PC-3 (cell line): ENCODE measurements at regions not wholly inside any gene's neighbourhood (a gene's known extent, or its start where the extent isn't known, plus 50 kb on each side); places are given as distances from the start of the nearest gene placed in this dataset.

Source experiments
- ATAC-seq: fragments of 200-7000 bp; cut with Tn5 transposase; 2 replicates; pipeline ENCODE4 v1.9.1; 2020; ENCODE audit warnings: mild to moderate bottlenecking, moderate library complexity
- BruUV-seq: library from RNA; stranded (reverse); fragments of 400-500 nt; replicated peaks from 2 replicates; lab custom pipeline; 2021; lab: Mats Ljungman, UMichigan
- CTCF ChIA-PET: fragments of 300-600 bp; sonication (Branson Sonifier 250); formaldehyde crosslinking; loops from one replicate; lab custom pipeline; 2022; ENCODE audit warnings: antibody characterized with exemption; lab: Charles Lee
- POLR2A ChIA-PET: fragments of 300-600 bp; sonication (Branson Sonifier 250); formaldehyde crosslinking; loops from one replicate; lab custom pipeline; 2022; ENCODE audit warnings: antibody characterized with exemption; ENCODE audit not compliant: unreplicated experiment; lab: Charles Lee
- DNase-seq: peaks from one replicate; pipeline ENCODE4 v3.0.0-alpha.2; 2015
- H2AFZ ChIP-seq: fragments of 300-600 bp; sonication (generic); 2 replicates; pipeline ENCODE4 v1.6.0; 2016; ENCODE audit warnings: antibody characterized with exemption, low read length
- H3F3A ChIP-seq: fragments of 300-600 bp; sonication (generic); one replicate; pipeline ENCODE4 v1.6.0; 2017; ENCODE audit warnings: antibody characterized with exemption, low read length, control low read depth, mild to moderate bottlenecking; ENCODE audit not compliant: unreplicated experiment
- H3K27ac ChIP-seq: fragments of 300-600 bp; sonication (generic); 2 replicates; pipeline ENCODE4 v1.5.1; 2016; ENCODE audit warnings: mild to moderate bottlenecking, low read length
- H3K27me3 ChIP-seq: fragments of 300-600 bp; sonication (generic); 2 replicates; pipeline ENCODE4 v1.6.1; 2016; ENCODE audit warnings: low read length, mixed read lengths
- H3K36me3 ChIP-seq: fragments of 300-600 bp; sonication (generic); 2 replicates; pipeline ENCODE4 v1.6.1; 2016; ENCODE audit warnings: low read depth, mixed run types, low read length, mixed read lengths
- H3K4me1 ChIP-seq: fragments of 300-600 bp; sonication (generic); 2 replicates; pipeline ENCODE4 v1.5.1; 2016; ENCODE audit warnings: low read length; ENCODE audit not compliant: insufficient read depth
- H3K4me2 ChIP-seq: fragments of 300-600 bp; sonication (generic); 2 replicates; pipeline ENCODE4 v1.6.0; 2016; ENCODE audit warnings: low read length
- H3K4me3 ChIP-seq: fragments of 300-600 bp; sonication (generic); 2 replicates; pipeline ENCODE4 v1.5.1; 2016; ENCODE audit warnings: mild to moderate bottlenecking, low read length, mixed read lengths
- H3K79me2 ChIP-seq: fragments of 300-600 bp; sonication (generic); 2 replicates; pipeline ENCODE4 v1.6.1; 2017; ENCODE audit warnings: low read length, mixed read lengths
- H3K9ac ChIP-seq: fragments of 300-600 bp; sonication (generic); 2 replicates; pipeline ENCODE4 v1.6.0; 2016; ENCODE audit warnings: mild to moderate bottlenecking, low read length
- H3K9me2 ChIP-seq: fragments of 300-600 bp; sonication (generic); replicated peaks from 2 replicates; pipeline ENCODE4 v1.6.1; 2016; ENCODE audit warnings: mixed run types, low read length, mixed read lengths
- H3K9me3 ChIP-seq: fragments of 300-600 bp; sonication (generic); 2 replicates; pipeline ENCODE4 v1.6.1; 2016; ENCODE audit warnings: low read length, mixed read lengths
- H4K20me1 ChIP-seq: fragments of 300-600 bp; sonication (generic); 2 replicates; pipeline ENCODE4 v1.6.1; 2016; ENCODE audit warnings: low read length, mixed read lengths
- CTCF ChIP-seq: fragments of 300-600 bp; sonication (generic); conservative IDR thresholded peaks from 2 replicates; pipeline ENCODE4 v1.5.1; 2017; ENCODE audit warnings: antibody characterized with exemption, low read depth, mild to moderate bottlenecking, low read length
- EZH2 ChIP-seq: fragments of 300-600 bp; sonication (generic); IDR thresholded peaks from one replicate; pipeline ENCODE4 v1.6.1; 2017; ENCODE audit warnings: antibody characterized with exemption, mild to moderate bottlenecking, low read length; ENCODE audit not compliant: unreplicated experiment
- EZH2phosphoT487 ChIP-seq: fragments of 300-600 bp; sonication (generic); IDR thresholded peaks from 2 replicates; pipeline ENCODE4 v1.6.1; 2018; ENCODE audit warnings: mild to moderate bottlenecking, antibody characterized with exemption, low read length, borderline replicate concordance
- intact Hi-C: fragments of 100-400 bp; cut with micrococcal nuclease; formaldehyde crosslinking; loops from 2 replicates; pipeline ENCODE4 v1.9.0; 2023

GRCh38 chr11:116461789-116462188 lies 311.0 kb downstream of the BUD13 start:
- no peak overlapping the region for H3K4me2 ChIP-seq
- H3K9ac ChIP-seq, result no peak overlapping the region
- H3K27me3 ChIP-seq, result peaks cover 42% of the 10 kb centered on the region
- TF ChIP-seq EZH2phosphoT487, result no peak
- TF ChIP-seq CTCF, result no peak
- TF ChIP-seq EZH2, result no peak
- BruUV-seq, result no TSS peak
- no peak overlapping the region for H3K4me3 ChIP-seq
- no peaks in the 10 kb centered on the region for H3K36me3 ChIP-seq
- H3K79me2 ChIP-seq, result no peaks in the 10 kb centered on the region
- POLR2A ChIA-PET, result no interaction called here
- H3K9me3 ChIP-seq, result no peaks in the 10 kb centered on the region
- H4K20me1 ChIP-seq, result no peaks in the 10 kb centered on the region
- no peak overlapping the region for H3K27ac ChIP-seq
- H3F3A ChIP-seq, result no peaks in the 10 kb centered on the region
- H3K9me2 ChIP-seq, result no peaks in the 10 kb centered on the region
- intact Hi-C loops, result no loop called here
- ATAC-seq (no peak), DNase-seq (no peak)
- H2AFZ ChIP-seq, result no peak overlapping the region
- CTCF ChIA-PET, result no interaction called here
- H3K4me1 ChIP-seq, result no peaks in the 10 kb centered on the region

GRCh38 chr11:116460156-116460920 lies 312.4 kb downstream of the BUD13 start:
- H3K27me3 ChIP-seq, result peaks cover 39% of the 10 kb centered on the region
- H3K79me2 ChIP-seq, result no peaks in the 10 kb centered on the region
- ChIA-PET POLR2A (no interaction called here), CTCF (no interaction called here)
- no peaks in the 10 kb centered on the region for H3K9me3 ChIP-seq
- no peak overlapping the region for H2AFZ ChIP-seq
- no peak for TF ChIP-seq EZH2phosphoT487
- TF ChIP-seq CTCF, result no peak
- no peak for TF ChIP-seq EZH2
- no TSS peak for BruUV-seq
- H3K9me2 ChIP-seq, result no peaks in the 10 kb centered on the region
- no peak for ATAC-seq
- no peaks in the 10 kb centered on the region for H3K36me3 ChIP-seq
- no peaks in the 10 kb centered on the region for H3K4me1 ChIP-seq
- H3K9ac ChIP-seq, result no peak overlapping the region
- H3K4me2 ChIP-seq, result no peak overlapping the region
- no peak for DNase-seq
- H4K20me1 ChIP-seq, result no peaks in the 10 kb centered on the region
- no peaks in the 10 kb centered on the region for H3F3A ChIP-seq
- H3K27ac ChIP-seq, result no peak overlapping the region
- intact Hi-C loops, result no loop called here
- H3K4me3 ChIP-seq, result no peak overlapping the region
